Prostate gland (tissue), 2 donors: ENCODE measurements at regions not wholly inside any gene's neighbourhood (a gene's known extent, or its start where the extent isn't known, plus 50 kb on each side); places are given as distances from the start of the nearest gene placed in this dataset.
"Not testable (repeated sequence)": the region's sequence is repeated elsewhere in the genome, so short reads cannot be mapped to it uniquely, and the experiment has no call there.

Source experiments
- DNase-seq: peaks from one replicate; pipeline ENCODE4 v3.0.0-alpha.2; 2019; ENCODE audit warnings: low spot score
- H3K27ac ChIP-seq, 2 donors: fragments of 200-600 bp; sonication (generic); 2 replicates each; pipeline ENCODE4 v1.5.1; 2017 to 2019
- H3K27me3 ChIP-seq: fragments of 200-600 bp; sonication (generic); replicated peaks from 2 replicates; pipeline ENCODE4 v1.5.1; 2019; ENCODE audit not compliant: insufficient read depth
- H3K36me3 ChIP-seq, 2 donors: fragments of 200-600 bp; sonication (generic); 1 replicate in 1 of 2; 2 replicates in 1 of 2; pipeline versions ENCODE4 v1.5.1 to v1.8.1; 2017 to 2019
- H3K4me1 ChIP-seq: fragments of 200-600 bp; sonication (generic); replicated peaks from 2 replicates; pipeline ENCODE4 v1.5.1; 2019
- H3K4me3 ChIP-seq, 2 donors: fragments of 200-600 bp; sonication (generic); 2 replicates each; pipeline ENCODE4 v1.5.1; 2017 to 2019
- H3K9me3 ChIP-seq: fragments of 200-600 bp; sonication (generic); 2 replicates; pipeline ENCODE4 v1.5.1; 2017
- POLR2A ChIP-seq: fragments of 450-650 bp; IDR thresholded peaks from one replicate; pipeline ENCODE4 v1.6.1; 2016; ENCODE audit warnings: antibody characterized with exemption, mild to moderate bottlenecking
- POLR2AphosphoS5 ChIP-seq: sonication (generic); formaldehyde crosslinking; IDR thresholded peaks from one replicate; pipeline ENCODE4 v1.6.1; 2017; ENCODE audit warnings: antibody characterized with exemption
- WGBS: methylation state at CpG from one replicate; pipeline ENCODE4 v1.1.5; 2018; 5-methylcytosine and 5-hydroxymethylcytosine counted together
- intact Hi-C: fragments of 100-400 bp; cut with DNase I; formaldehyde crosslinking; loops from one replicate; pipeline ENCODE4 v1.14.2; 2022
- TF ChIP-seq, protein P1 (sequence below), 4 experiments: fragments of 200-600 bp in 2 of 4; fragments of 450-650 bp in 2 of 4; sonication (generic) in 2 of 4; IDR thresholded peaks; 1 replicate in 3 of 4; 2 replicates in 1 of 4; pipeline ENCODE4 v1.5.1; 2016 to 2019; ENCODE audit warnings: antibody characterized with exemption in 4 of 4, mild to moderate bottlenecking in 2 of 4, moderate library complexity in 2 of 4

- no peak overlapping the region for H3K27ac ChIP-seq
- intact Hi-C loops, result no loop called here
- WGBS, result 68% methylated on average over 3 of the region's 3 CpGs
- H3K27me3 ChIP-seq, result no peaks in the 10 kb centered on the region
- DNase-seq, result no peak
- no peaks in the 10 kb centered on the region for H3K9me3 ChIP-seq
- no peaks in the 10 kb centered on the region for H3K36me3 ChIP-seq
- no peak overlapping the region for H3K4me3 ChIP-seq
- H3K4me1 ChIP-seq, result no peaks in the 10 kb centered on the region
- TF ChIP-seq, protein P1, sequence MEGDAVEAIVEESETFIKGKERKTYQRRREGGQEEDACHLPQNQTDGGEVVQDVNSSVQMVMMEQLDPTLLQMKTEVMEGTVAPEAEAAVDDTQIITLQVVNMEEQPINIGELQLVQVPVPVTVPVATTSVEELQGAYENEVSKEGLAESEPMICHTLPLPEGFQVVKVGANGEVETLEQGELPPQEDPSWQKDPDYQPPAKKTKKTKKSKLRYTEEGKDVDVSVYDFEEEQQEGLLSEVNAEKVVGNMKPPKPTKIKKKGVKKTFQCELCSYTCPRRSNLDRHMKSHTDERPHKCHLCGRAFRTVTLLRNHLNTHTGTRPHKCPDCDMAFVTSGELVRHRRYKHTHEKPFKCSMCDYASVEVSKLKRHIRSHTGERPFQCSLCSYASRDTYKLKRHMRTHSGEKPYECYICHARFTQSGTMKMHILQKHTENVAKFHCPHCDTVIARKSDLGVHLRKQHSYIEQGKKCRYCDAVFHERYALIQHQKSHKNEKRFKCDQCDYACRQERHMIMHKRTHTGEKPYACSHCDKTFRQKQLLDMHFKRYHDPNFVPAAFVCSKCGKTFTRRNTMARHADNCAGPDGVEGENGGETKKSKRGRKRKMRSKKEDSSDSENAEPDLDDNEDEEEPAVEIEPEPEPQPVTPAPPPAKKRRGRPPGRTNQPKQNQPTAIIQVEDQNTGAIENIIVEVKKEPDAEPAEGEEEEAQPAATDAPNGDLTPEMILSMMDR (IDR thresholded peaks at IDR 0.05), result no peak
- TF ChIP-seq POLR2AphosphoS5, result no peak
- TF ChIP-seq POLR2A, result no peak
These were observed 546.8 kb downstream of the RWDD3 start for GRCh38 chr1:95780836-95781235.

- no peak for DNase-seq
- H3K36me3 ChIP-seq, result no peaks in the 10 kb centered on the region
These were observed 556.1 kb downstream of the RWDD3 start for GRCh38 chr1:95790136-95790535.

DNA sequence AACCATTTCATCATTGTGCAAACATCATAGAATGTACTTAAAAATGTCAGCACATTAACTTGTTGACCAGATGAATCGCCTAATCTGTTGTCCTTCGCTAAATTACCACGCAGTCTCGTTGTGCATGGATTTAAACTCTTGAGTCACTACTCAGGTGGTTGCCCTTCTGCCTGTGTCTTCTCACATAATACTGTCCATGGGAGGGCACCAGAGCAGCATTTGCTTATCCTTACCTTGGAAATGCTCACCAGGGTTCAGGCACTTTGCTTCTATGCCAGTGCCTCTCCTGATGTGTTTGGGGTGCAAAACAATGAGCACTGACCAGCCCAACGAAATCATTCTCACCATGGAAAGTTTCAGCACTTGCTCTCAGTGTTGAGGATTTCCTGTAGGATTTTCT lies 559.9 kb downstream of the RWDD3 start:
- Histone ChIP-seq H3K4me1 (no peaks in the 10 kb centered on the region), H3K36me3 (no peaks in the 10 kb centered on the region), H3K9me3 (no peaks in the 10 kb centered on the region), H3K27me3 (no peaks in the 10 kb centered on the region), H3K27ac (no peak overlapping the region), H3K4me3 (no peak overlapping the region)
- DNase-seq, result no peak
- WGBS, result 75% methylated on average over 5 of the region's 5 CpGs
- intact Hi-C loops, result no loop called here
- TF ChIP-seq, protein P1 (IDR thresholded peaks at IDR 0.05), result no peak
- TF ChIP-seq POLR2A, result no peak
- TF ChIP-seq POLR2AphosphoS5, result no peak

More at GRCh38 chr1:95790136-95790535, 556.1 kb downstream of the RWDD3 start:
- Histone ChIP-seq H3K4me3 (no peak overlapping the region), H3K4me1 (no peaks in the 10 kb centered on the region), H3K27ac (no peak overlapping the region), H3K9me3 (no peaks in the 10 kb centered on the region), H3K27me3 (no peaks in the 10 kb centered on the region)
- TF ChIP-seq POLR2AphosphoS5 (no peak), POLR2A (no peak)
- TF ChIP-seq, protein P1 (IDR thresholded peaks at IDR 0.05), result no peak
- WGBS, result 74% methylated on average over 3 of the region's 3 CpGs
- intact Hi-C loops, result no loop called here

DNA sequence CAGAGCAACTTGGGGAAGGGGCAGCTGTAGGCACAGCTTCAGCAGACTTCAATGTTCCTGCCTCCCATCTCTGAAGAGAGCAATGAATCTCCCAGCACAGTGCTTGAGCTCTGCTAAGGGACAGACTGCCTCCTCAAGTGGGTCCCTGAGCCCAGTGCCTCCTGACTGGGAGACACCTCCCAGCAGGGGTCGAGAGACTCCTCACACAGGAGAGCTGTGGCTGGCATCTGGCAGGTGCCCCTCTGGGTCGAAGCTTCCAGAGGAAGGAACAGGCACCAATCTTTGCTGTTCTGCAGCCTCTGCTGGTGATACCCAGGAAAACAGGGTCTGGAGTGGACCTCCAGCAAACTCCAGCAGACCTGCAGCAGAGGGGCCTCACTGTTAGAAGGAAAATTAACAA lies 563.8 kb downstream of the RWDD3 start:
- 97% methylated on average over 2 of the region's 2 CpGs for WGBS
- H3K4me3 ChIP-seq, H3K27ac ChIP-seq, intact Hi-C loops, H3K36me3 ChIP-seq, H3K9me3 ChIP-seq, H3K27me3 ChIP-seq, DNase-seq, H3K4me1 ChIP-seq: not testable (repeated sequence)

DNA sequence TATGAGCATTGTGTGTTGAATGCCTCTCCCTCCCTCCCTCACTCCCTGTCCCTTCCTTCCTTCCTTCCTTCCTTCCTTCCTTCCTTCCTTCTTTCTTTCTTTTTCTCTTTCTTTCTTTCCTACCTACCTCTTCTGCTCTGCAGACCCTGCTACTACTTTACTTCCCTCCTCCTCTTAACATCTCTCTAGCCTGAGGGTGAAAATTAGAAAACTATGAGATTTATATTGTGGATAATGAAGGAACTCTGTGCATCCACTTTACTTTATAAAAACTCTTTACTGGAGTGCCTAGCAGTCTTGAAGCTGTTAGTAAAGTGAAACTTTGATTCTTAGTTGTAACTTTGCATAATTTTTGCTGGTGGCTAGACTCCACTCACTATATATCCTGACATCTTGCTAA lies 572.2 kb downstream of the RWDD3 start:
- H3K27me3 ChIP-seq, result no peaks in the 10 kb centered on the region
- no peaks in the 10 kb centered on the region for H3K36me3 ChIP-seq
- no peak for DNase-seq
- intact Hi-C loops, result no loop called here
- TF ChIP-seq, protein P1 (IDR thresholded peaks at IDR 0.05), result no peak
- no peak for TF ChIP-seq POLR2A
- TF ChIP-seq POLR2AphosphoS5, result no peak
- no peaks in the 10 kb centered on the region for H3K9me3 ChIP-seq
- no peak overlapping the region for H3K27ac ChIP-seq
- no peaks in the 10 kb centered on the region for H3K4me1 ChIP-seq
- no peak overlapping the region for H3K4me3 ChIP-seq
